RWPE2 (cell line): ENCODE measurements at regions not wholly inside any gene's neighbourhood (a gene's known extent, or its start where the extent isn't known, plus 50 kb on each side); places are given as distances from the start of the nearest gene placed in this dataset.

Experiments used
- ATAC-seq: fragments of 200-7000 bp; cut with Tn5 transposase; 3 replicates; pipeline ENCODE4 v1.9.1; 2021; ENCODE audit warnings: low read depth
- DNase-seq: peaks from one replicate; pipeline ENCODE4 v3.0.0-alpha.2; 2020; ENCODE audit warnings: low spot score
- H3K27ac ChIP-seq: fragments of 450-650 bp; 2 replicates; pipeline ENCODE4 v1.5.1; 2017; ENCODE audit warnings: mild to moderate bottlenecking; ENCODE audit not compliant: poor library complexity, severe bottlenecking
- H3K27me3 ChIP-seq: fragments of 250-450 bp; sonication (Bioruptor Pico); 2 replicates; pipeline ENCODE4 v1.5.1; 2021; ENCODE audit warnings: mild to moderate bottlenecking, moderate library complexity; ENCODE audit not compliant: insufficient read depth, poor library complexity, severe bottlenecking
- H3K36me3 ChIP-seq: fragments of 250-450 bp; sonication (Bioruptor Pico); 2 replicates; pipeline ENCODE4 v1.5.1; 2020; ENCODE audit warnings: low read depth, mild to moderate bottlenecking, moderate library complexity
- H3K4me1 ChIP-seq: fragments of 250-450 bp; sonication (Bioruptor Pico); 2 replicates; pipeline ENCODE4 v1.5.1; 2021; ENCODE audit warnings: mild to moderate bottlenecking, moderate library complexity; ENCODE audit not compliant: insufficient read depth, poor library complexity, severe bottlenecking
- H3K4me3 ChIP-seq: fragments of 250-450 bp; sonication (Bioruptor Pico); 2 replicates; pipeline ENCODE4 v1.5.1; 2021; ENCODE audit warnings: mild to moderate bottlenecking, moderate library complexity; ENCODE audit not compliant: severe bottlenecking
- H3K9me3 ChIP-seq: fragments of 250-450 bp; sonication (Bioruptor Pico); 2 replicates; pipeline ENCODE4 v1.5.1; 2021; ENCODE audit warnings: mild to moderate bottlenecking, moderate library complexity; ENCODE audit not compliant: severe bottlenecking
- CTCF ChIP-seq: fragments of 450-650 bp; IDR thresholded peaks from one replicate; pipeline ENCODE4 v1.5.1; 2017; ENCODE audit warnings: mild to moderate bottlenecking, moderate library complexity; ENCODE audit not compliant: poor library complexity, severe bottlenecking

GRCh38 chr3:40637906-40638305 lies 113.1 kb downstream of the ZNF621 start:
- no peak overlapping the region for H3K27ac ChIP-seq
- H3K9me3 ChIP-seq: no peaks in the 10 kb centered on the region
- TF ChIP-seq CTCF: no peak
- no peaks in the 10 kb centered on the region for H3K36me3 ChIP-seq
- no peak for DNase-seq
- no peaks in the 10 kb centered on the region for H3K4me1 ChIP-seq
- H3K27me3 ChIP-seq: no peaks in the 10 kb centered on the region
- no peak for ATAC-seq
- no peak overlapping the region for H3K4me3 ChIP-seq

GRCh38 chr3:40639006-40639405 lies 114.2 kb downstream of the ZNF621 start:
- Histone ChIP-seq H3K27me3 (no peaks in the 10 kb centered on the region), H3K4me3 (no peak overlapping the region), H3K4me1 (no peaks in the 10 kb centered on the region), H3K9me3 (no peaks in the 10 kb centered on the region), H3K36me3 (no peaks in the 10 kb centered on the region), H3K27ac (no peak overlapping the region)
- DNase-seq: no peak
- ATAC-seq: no peak
- TF ChIP-seq CTCF: no peak

GRCh38 chr3:40642812-40643211 lies 118.1 kb downstream of the ZNF621 start:
- no peaks in the 10 kb centered on the region for H3K9me3 ChIP-seq
- no peak overlapping the region for H3K4me3 ChIP-seq
- TF ChIP-seq CTCF: no peak
- no peaks in the 10 kb centered on the region for H3K4me1 ChIP-seq
- ATAC-seq (no peak), DNase-seq (no peak)
- no peak overlapping the region for H3K27ac ChIP-seq
- H3K27me3 ChIP-seq: no peaks in the 10 kb centered on the region
- H3K36me3 ChIP-seq: no peaks in the 10 kb centered on the region

- H3K4me3 ChIP-seq: no peak overlapping the region
- no peaks in the 10 kb centered on the region for H3K36me3 ChIP-seq
- H3K27me3 ChIP-seq: no peaks in the 10 kb centered on the region
- DNase-seq: no peak
- no peak for TF ChIP-seq CTCF
- no peaks in the 10 kb centered on the region for H3K9me3 ChIP-seq
- ATAC-seq: no peak
- no peaks in the 10 kb centered on the region for H3K4me1 ChIP-seq
- H3K27ac ChIP-seq: no peak overlapping the region
Observed at GRCh38 chr3:40645883-40646282, 121.1 kb downstream of the ZNF621 start.

- ATAC-seq (no peak), DNase-seq (no peak)
- no peak for TF ChIP-seq CTCF
- no peaks in the 10 kb centered on the region for H3K27me3 ChIP-seq
- H3K9me3 ChIP-seq: no peaks in the 10 kb centered on the region
- no peak overlapping the region for H3K4me3 ChIP-seq
- no peaks in the 10 kb centered on the region for H3K36me3 ChIP-seq
- no peaks in the 10 kb centered on the region for H3K4me1 ChIP-seq
- no peak overlapping the region for H3K27ac ChIP-seq
Observed at GRCh38 chr3:40649346-40649745, 124.6 kb downstream of the ZNF621 start.
